Stimulated activated effector memory CD8-positive, alpha-beta T cell treated with anti-CD3 and anti-CD28 coated beads, Interleukin-12 subunit alpha, Interleukin-12 subunit beta, amount 100 ng/mL, for 72 hours (primary cell): ENCODE measurements at regions not wholly inside any gene's neighbourhood (a gene's known extent, or its start where the extent isn't known, plus 50 kb on each side); places are given as distances from the start of the nearest gene placed in this dataset.

Experiments used
- ATAC-seq: fragments of 150-1000 bp; cut with Tn5 transposase; 2 replicates; pipeline ENCODE4 v1.10.0; 2021
- DNase-seq, 2 donors: peaks; one replicate each; pipeline ENCODE4 v3.0.0; 2021 to 2022; ENCODE audit warnings: low spot score in 2 of 2
- H3K27ac Mint-ChIP-seq: one replicate; pipeline ENCODE4 v1.8.0; 2022; ENCODE audit warnings: mild to moderate bottlenecking, mixed read lengths
- H3K36me3 Mint-ChIP-seq: one replicate; pipeline ENCODE4 v1.8.0; 2022; ENCODE audit warnings: mild to moderate bottlenecking, mixed read lengths
- H3K4me1 Mint-ChIP-seq: one replicate; pipeline ENCODE4 v1.8.0; 2022; ENCODE audit warnings: mixed read lengths
- H3K4me3 Mint-ChIP-seq: one replicate; pipeline ENCODE4 v1.8.0; 2022; ENCODE audit warnings: mild to moderate bottlenecking, mixed read lengths
- H3K9me3 Mint-ChIP-seq: one replicate; pipeline ENCODE4 v1.8.0; 2022; ENCODE audit warnings: mixed read lengths

DNA sequence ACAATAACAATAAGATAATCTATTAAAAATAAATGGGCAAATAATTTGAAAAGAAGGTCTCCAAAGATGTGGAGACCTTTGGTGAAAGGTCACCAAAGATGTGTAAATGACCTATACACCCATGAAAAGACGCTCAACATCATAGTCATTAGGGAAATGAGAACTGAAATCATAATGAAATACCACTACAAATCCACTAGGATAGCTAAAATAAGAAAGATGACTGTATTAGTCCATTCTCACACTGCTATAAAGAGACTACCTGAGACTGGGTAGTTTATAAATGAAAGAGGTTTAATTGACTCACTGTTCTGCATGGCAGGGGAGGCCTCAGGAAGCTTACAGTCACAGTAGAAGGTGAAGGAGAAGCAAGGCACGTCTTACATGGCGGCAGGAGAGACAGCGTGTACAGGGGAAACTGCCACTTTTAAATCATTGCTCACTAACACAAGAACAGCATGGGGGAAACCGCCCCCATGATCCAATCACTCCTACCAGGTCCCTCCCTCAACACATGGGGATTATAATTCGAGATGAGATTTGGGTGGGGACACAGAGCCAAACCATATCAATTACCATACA, 339.6 kb downstream of the ENC1 start:
- Mint-ChIP-seq H3K4me1 (no peaks in the 10 kb centered on the region), H3K27ac (no peak overlapping the region), H3K36me3 (no peaks in the 10 kb centered on the region), H3K9me3 (no peaks in the 10 kb centered on the region), H3K4me3 (no peak overlapping the region)
- DNase-seq (no peak), ATAC-seq (no peak)

DNA sequence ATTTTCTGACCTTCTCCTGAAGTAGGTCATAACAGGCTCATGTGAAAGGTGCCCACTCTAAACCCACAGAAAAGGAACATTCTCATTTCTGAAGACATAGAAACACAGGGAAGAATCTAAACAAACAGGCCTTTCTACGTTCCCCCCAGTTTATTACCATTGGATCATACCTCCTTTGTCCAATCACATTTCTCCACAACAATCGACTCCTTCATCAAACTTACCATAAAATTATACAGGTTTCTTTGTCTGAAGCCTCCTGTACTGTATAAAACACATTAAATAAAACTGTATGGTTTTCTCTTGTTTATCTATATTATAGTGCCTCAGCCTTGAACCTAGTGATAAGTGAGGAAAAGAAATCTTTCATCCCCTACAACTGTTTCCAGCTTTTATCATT, 340.7 kb downstream of the ENC1 start:
- H3K9me3 Mint-ChIP-seq, result no peaks in the 10 kb centered on the region
- ATAC-seq, result no peak

DNA sequence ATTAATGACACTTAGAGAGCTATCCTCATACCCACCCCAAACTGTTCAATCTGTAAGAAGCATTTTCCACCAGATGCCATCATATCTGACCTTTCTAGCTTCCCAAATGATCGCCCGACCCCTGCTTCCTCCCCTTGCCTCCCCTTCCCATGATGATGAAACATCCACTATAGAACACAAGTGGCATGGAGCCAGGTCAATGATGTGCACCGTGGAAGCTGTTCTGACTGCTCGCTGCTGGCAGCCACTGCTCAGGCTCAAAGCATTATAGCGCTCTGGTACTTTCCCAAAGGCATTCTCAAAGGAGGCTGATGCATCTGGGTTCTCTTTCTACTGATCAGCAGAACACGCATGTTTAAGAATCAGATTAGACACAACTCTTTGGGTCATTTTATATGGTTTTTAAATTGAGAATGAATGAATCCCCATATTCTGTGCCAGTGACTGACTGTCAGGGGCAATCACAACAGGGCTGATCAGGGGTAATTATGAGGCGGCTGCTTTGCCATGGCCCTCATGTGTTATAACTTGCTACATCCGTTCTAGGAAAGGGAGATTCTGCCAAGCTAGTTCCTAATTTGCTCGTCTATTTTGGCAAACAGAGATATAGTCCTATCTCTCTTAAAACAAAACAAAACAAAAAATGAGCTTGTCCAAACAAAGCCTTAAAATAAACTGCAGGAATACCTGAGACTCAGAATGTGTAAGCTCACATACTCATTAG, 343.7 kb downstream of the ENC1 start:
- no peak overlapping the region for H3K27ac Mint-ChIP-seq
- H3K36me3 Mint-ChIP-seq, result no peaks in the 10 kb centered on the region
- H3K4me3 Mint-ChIP-seq, result no peak overlapping the region
- H3K9me3 Mint-ChIP-seq, result no peaks in the 10 kb centered on the region
- DNase-seq (no peak), ATAC-seq (no peak)
- H3K4me1 Mint-ChIP-seq, result no peaks in the 10 kb centered on the region

More for the DNA sequence above, 340.7 kb downstream of the ENC1 start:
- Mint-ChIP-seq H3K36me3 (no peaks in the 10 kb centered on the region), H3K4me3 (no peak overlapping the region), H3K4me1 (no peaks in the 10 kb centered on the region), H3K27ac (no peak overlapping the region)
- DNase-seq, result no peak

DNA sequence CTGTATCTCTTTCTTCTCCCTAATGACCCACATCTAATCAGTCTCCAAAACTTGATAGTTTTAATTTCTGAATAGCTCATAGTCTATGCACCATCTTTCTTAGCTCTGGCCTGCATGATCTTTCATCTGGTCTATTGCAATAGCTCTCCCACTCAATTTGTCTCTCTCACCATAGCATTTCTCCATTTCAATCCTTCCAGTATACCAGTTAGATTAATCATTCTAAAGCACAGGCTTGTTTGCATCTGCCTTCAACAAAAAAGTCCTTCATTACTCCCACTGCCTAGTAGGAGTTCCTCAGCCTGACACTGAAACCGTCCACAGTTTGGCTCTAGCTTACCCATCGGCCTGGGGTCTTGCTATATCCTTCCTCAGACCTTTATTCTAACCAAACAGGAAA, 344.9 kb downstream of the ENC1 start:
- Mint-ChIP-seq H3K4me1 (no peaks in the 10 kb centered on the region), H3K36me3 (no peaks in the 10 kb centered on the region), H3K27ac (no peak overlapping the region), H3K4me3 (no peak overlapping the region), H3K9me3 (no peaks in the 10 kb centered on the region)
- DNase-seq, result no peak
- ATAC-seq, result no peak

GRCh38 chr5:74295141-74295540, 345.4 kb downstream of the ENC1 start:
- H3K4me1 Mint-ChIP-seq, result no peaks in the 10 kb centered on the region
- H3K36me3 Mint-ChIP-seq, result no peaks in the 10 kb centered on the region
- H3K9me3 Mint-ChIP-seq, result no peaks in the 10 kb centered on the region
- no peak for DNase-seq
- ATAC-seq, result no peak
- H3K27ac Mint-ChIP-seq, result no peak overlapping the region
- H3K4me3 Mint-ChIP-seq, result no peak overlapping the region

- Mint-ChIP-seq H3K36me3 (no peaks in the 10 kb centered on the region), H3K4me3 (no peak overlapping the region), H3K4me1 (no peaks in the 10 kb centered on the region), H3K27ac (no peak overlapping the region), H3K9me3 (no peaks in the 10 kb centered on the region)
- ATAC-seq (peak; percentile 34), DNase-seq (no peak)
Measured at GRCh38 chr5:74294231-74294705, 346.3 kb downstream of the ENC1 start.

DNA sequence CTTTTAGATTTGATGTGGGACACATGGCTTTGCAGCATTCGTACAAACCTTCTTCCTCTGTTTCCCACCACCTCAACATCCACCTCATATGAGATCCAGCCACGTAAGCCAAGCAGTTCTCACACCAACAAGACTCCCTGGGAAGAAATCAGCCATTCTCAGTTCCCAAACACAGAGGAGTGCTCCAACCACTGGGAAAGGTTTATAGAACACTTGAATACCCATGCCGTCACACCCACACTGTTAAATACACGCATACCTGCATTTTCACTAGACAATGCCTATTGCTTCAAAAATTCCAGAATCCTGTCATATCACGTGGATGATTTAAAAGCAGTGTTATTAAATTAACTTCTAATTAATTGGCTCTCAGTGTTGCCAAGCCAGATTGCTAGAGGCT, 347.3 kb downstream of the ENC1 start:
- no peak for DNase-seq
- H3K27ac Mint-ChIP-seq, result no peak overlapping the region
- H3K36me3 Mint-ChIP-seq, result no peaks in the 10 kb centered on the region
- ATAC-seq, result no peak
- H3K9me3 Mint-ChIP-seq, result no peaks in the 10 kb centered on the region
- H3K4me3 Mint-ChIP-seq, result no peak overlapping the region
- no peaks in the 10 kb centered on the region for H3K4me1 Mint-ChIP-seq

DNA sequence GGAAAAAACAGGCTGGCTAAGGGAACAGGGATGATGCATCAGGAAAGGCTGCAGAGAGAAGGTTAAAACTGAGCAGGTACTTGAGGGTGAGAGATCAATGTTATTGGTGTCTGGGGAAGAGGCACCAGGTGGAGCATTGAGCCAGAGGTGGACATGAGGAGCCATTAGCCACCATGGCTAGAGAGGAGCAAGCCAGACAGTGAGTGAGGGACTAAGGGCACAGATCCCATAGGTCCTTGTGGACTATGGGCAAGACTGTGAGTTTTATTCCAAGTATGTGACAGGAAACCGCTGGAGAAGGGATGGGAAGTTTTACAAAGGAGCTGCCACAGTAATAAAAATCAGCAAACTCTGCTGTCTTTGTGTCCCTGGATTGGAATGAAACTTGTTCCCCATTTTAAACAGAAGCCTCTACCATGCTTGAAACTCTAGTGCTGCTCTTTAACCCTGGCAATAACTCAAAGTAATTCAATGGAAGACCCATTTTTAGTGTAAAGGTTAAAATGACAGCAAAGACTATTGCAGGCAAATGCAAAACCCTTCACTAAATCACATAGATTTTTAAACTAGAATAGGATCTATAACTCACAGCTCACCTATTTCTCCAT, 349.8 kb downstream of the ENC1 start:
- no peak overlapping the region for H3K27ac Mint-ChIP-seq
- DNase-seq, result no peak
- ATAC-seq, result no peak
- H3K36me3 Mint-ChIP-seq, result no peaks in the 10 kb centered on the region
- H3K4me1 Mint-ChIP-seq, result no peaks in the 10 kb centered on the region
- no peak overlapping the region for H3K4me3 Mint-ChIP-seq
- no peaks in the 10 kb centered on the region for H3K9me3 Mint-ChIP-seq

- H3K9me3 Mint-ChIP-seq, result no peaks in the 10 kb centered on the region
- no peaks in the 10 kb centered on the region for H3K4me1 Mint-ChIP-seq
- DNase-seq (no peak), ATAC-seq (no peak)
- H3K4me3 Mint-ChIP-seq, result no peak overlapping the region
- no peak overlapping the region for H3K27ac Mint-ChIP-seq
- H3K36me3 Mint-ChIP-seq, result no peaks in the 10 kb centered on the region
Measured at GRCh38 chr5:74289691-74290090, 350.8 kb downstream of the ENC1 start.

- DNase-seq (no peak), ATAC-seq (no peak)
- H3K36me3 Mint-ChIP-seq, result no peaks in the 10 kb centered on the region
- no peak overlapping the region for H3K27ac Mint-ChIP-seq
- H3K9me3 Mint-ChIP-seq, result no peaks in the 10 kb centered on the region
- no peak overlapping the region for H3K4me3 Mint-ChIP-seq
- H3K4me1 Mint-ChIP-seq, result no peaks in the 10 kb centered on the region
Measured at GRCh38 chr5:74289238-74289637, 351.3 kb downstream of the ENC1 start.

- H3K4me3 Mint-ChIP-seq, result no peak overlapping the region
- DNase-seq (no peak), ATAC-seq (no peak)
- no peaks in the 10 kb centered on the region for H3K9me3 Mint-ChIP-seq
- no peaks in the 10 kb centered on the region for H3K36me3 Mint-ChIP-seq
- no peaks in the 10 kb centered on the region for H3K4me1 Mint-ChIP-seq
- no peak overlapping the region for H3K27ac Mint-ChIP-seq
Measured at GRCh38 chr5:74288448-74289108, 351.9 kb downstream of the ENC1 start.

- Mint-ChIP-seq H3K4me3 (no peak overlapping the region), H3K27ac (no peak overlapping the region), H3K9me3 (no peaks in the 10 kb centered on the region), H3K36me3 (no peaks in the 10 kb centered on the region), H3K4me1 (no peaks in the 10 kb centered on the region)
- DNase-seq (no peak), ATAC-seq (no peak)
Measured at GRCh38 chr5:74288038-74288437, 352.5 kb downstream of the ENC1 start.

DNA sequence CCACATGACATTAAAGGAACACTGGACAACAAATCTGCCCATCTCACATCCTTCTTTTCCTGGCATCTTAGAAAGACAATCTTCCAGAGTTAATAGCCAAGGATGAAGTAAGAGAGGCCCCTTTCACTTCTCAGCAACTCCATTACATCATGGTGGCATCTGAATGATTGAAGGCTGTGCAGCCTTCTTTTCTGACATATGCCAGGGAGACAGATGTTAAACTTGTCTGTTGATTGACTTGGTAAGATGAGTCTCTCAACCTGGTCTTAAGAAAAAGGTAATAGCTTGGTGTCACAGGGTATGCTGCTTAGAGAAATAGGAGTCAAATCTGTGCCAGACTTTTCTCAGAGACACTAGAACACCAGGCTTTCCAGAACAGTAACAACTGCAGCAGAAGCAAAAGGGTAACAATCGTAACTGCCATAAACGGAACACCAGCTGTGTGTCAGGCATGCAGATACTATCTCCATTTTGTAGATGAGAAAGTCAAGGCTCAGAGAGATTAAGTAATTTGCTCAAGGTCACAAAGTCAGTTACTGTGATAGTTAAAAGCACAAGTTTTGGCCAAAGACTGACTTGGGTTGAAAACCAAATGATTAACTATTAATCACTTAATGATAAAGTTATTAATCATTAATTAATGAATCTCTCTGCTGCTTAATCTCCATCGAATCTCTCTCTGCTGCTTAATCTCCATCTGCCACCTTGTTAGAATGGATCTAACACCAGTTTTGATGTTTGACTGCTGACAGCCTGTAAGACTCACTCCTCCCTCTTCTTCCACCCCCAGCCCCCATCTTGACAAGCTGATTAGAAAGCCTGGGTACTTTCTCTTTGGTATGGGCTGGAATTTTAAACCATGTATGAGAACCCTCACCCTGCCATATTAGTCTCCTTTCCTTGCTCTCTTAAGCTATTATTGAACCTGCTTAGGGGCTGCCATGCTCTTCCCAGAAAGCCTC, 353.5 kb downstream of the ENC1 start:
- H3K4me3 Mint-ChIP-seq, result no peak overlapping the region
- no peaks in the 10 kb centered on the region for H3K9me3 Mint-ChIP-seq
- no peak overlapping the region for H3K27ac Mint-ChIP-seq
- no peaks in the 10 kb centered on the region for H3K36me3 Mint-ChIP-seq
- H3K4me1 Mint-ChIP-seq, result no peaks in the 10 kb centered on the region
- ATAC-seq (no peak), DNase-seq (no peak)

DNA sequence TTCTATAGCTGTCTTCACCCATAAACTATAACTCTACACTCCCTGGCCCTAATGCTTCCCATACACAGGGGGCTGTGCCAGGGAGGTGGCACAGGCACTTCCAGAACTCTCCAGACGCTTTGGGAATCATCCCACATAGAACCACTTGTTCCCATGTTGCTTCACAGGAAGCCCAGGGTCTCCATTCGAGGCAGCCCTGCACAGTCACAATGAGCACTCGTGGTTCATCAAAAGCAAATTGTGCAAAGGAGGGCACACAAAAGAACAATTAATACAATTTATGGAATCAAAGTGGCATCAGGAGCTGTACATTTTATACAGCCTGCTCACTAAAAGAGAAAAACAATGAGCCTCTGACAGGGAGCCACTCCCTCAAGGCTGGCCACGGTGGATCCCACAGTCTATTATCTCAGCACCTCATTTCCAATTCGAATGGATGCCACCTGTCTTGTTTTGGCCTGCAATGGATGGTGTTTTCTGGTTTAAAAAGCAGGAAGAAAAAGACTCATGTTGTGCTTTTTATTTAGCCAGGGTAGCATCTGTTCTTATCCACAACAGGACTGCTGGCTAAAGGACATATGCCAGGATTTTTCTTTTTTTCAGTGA, 354.8 kb downstream of the ENC1 start:
- Mint-ChIP-seq H3K27ac (no peak overlapping the region), H3K4me1 (no peaks in the 10 kb centered on the region), H3K4me3 (no peak overlapping the region), H3K9me3 (no peaks in the 10 kb centered on the region), H3K36me3 (no peaks in the 10 kb centered on the region)
- DNase-seq, result no peak
- ATAC-seq, result no peak
